HG03060 (cell line): ENCODE measurements at regions not wholly inside any gene's neighbourhood (a gene's known extent, or its start where the extent isn't known, plus 50 kb on each side); places are given as distances from the start of the nearest gene placed in this dataset.

ENCODE experiments used
- ATAC-seq: cut with Tn5 transposase; IDR thresholded peaks from one replicate; pipeline ENCODE4 v1.9.1; 2021; ENCODE audit warnings: low read depth, moderate number of reproducible peaks; ENCODE audit not compliant: unreplicated experiment

DNA sequence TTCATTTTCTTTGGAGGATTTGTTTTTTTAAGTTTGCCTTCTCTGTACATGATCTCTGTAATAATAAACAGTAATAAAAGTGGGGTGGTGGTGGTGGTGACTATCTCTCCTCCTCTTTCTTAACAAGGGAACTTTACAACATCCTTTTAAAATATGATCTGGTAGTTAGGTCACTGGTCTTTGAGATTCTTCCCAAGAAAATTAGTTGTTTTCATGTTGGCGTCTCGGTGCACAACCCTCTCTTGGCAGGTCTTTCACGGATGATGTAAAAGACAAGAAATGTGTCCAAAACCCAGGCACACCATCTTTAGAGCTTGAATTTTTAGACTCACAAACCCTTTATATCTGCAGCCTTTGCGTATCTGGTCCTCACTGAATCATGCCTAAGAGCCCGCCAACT, 488.5 kb upstream of the TBX3 start:
- no peak for ATAC-seq

DNA sequence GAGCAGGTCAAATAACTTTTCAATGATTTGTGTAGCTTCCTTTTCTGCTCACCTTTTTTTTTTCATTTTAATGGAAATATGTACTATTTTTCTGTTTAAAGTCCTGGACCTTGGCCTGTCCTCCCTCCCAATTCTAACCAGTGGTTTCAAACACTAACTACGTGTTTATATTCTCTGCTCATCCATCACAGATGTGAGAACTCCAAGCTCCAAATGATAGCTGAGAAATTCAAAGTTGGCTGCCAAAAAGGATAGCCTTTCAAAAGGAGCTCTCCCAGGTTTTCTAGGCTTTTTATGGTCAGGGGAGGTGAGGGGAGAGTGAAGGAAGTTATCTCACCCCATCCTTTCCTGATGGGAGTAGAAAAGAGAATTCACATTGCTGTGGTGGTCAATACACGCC, 486.0 kb upstream of the TBX3 start:
- no peak for ATAC-seq

DNA sequence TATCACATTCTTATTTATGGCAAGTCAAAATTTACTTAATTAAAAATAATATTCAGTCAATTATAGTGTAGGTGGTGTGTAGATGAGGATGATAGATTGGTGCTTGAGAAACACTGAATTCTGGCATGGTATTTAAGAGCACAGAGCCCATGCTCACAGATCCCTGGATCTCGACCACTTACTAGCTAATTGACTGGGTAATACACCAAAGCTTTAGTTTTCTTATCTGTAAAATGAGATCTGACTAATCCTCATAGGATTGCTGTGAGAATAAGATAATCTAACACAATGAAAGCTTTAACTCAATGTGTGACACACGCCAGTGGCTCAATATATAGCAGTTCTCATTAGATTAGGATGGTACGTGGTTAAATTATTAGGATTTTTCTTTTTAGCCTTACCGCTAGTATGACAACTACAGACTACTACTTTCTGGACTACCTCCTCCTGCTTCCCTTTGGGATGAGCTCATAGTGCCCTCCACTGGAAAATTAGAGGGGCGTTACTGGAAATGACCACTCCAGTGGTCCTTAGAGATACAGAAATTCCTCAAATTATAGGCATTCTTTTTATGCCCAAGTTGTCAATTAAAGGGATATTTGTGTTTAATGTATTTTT, 482.8 kb upstream of the TBX3 start:
- ATAC-seq, result no peak

GRCh38 chr12:115163710-115164109, 479.7 kb upstream of the TBX3 start:
- no peak for ATAC-seq

- no peak for ATAC-seq
These were observed 476.5 kb upstream of the TBX3 start for GRCh38 chr12:115160271-115161128.

DNA sequence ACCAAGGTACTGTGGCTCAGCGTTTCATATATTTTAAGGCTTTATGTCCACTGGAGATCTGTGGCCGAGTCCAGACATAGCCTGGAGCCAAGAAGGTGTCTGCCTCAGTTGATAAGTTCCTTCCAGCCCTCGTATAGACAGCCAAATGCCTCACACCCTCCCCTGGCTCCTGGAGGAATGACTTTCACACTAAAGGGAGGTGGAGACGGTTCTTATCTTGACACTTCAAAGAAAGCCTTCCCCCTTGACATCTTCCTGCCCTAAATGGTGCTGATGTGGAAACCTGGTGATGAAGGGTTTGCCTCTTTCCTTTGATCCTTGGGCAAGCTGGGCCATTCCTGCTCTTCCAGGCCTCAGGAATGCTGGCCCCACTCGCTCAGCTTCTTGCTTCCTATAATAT, 474.8 kb upstream of the TBX3 start:
- no peak for ATAC-seq

DNA sequence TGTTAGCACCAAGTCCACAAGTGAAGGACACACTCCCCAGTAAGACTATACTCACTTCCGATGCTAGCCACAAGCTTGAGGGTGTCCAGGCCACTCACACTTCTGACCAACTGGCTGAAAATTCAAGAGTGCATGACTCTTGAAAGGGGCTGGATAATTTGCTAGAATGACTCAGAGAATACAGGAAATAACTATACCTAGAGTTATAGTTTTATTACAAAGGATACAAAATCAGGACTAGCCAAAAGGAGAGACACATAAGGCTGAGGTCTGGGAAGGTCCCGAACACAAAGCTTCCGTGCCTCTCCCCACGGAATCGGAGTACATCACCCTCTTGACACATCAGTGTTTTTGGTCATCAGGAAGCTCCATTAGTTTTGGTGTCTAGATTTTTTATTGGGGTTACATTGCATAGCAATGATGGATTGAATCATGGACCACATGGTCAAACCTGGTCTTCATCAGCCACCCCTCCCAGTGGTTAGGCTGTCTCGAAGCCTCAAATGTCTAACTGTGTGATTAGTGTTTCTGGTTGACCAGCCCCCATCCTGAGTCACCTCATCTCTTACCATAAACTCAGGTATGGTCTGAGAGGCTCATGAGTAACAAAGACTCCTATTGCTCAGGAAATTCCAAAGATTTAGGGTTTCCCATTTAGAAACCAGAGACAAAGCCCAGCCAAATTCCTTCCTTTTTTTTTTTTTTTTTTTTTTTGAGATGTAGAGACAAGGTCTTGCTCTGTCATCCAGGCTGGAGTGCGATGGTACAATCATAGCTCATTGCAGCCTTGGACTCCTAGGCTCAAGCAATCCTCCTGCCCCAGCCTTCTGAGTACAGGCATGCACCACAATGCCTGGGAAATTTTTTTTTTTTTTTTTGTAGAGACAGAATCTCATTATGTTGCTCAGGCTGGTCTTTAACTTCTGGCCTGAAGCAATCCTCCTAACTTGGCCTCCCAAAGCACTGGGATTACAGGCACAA, 472.0 kb upstream of the TBX3 start:
- no peak for ATAC-seq

- no peak for ATAC-seq
These were observed 465.9 kb upstream of the TBX3 start for GRCh38 chr12:115149685-115150378.

GRCh38 chr12:115149279-115149678, 465.3 kb upstream of the TBX3 start:
- no peak for ATAC-seq

DNA sequence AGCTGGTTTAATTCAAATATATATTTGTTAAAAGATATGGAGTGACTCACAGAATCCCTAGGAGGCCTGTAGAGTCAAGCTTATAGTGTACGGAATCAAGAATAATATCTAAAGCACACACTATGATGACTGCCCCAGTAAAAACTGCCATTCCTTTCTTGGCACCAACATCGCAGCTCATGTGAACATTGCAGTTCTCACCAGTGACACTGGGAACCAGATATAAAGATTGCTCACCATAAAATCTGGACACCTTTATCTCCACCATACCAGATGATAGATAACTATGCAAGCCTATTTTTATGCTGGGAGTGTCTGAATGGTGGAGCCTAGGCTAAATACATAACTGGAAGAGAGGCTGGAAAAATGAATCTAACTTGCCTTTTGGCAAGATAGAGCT, 463.9 kb upstream of the TBX3 start:
- ATAC-seq, result no peak

DNA sequence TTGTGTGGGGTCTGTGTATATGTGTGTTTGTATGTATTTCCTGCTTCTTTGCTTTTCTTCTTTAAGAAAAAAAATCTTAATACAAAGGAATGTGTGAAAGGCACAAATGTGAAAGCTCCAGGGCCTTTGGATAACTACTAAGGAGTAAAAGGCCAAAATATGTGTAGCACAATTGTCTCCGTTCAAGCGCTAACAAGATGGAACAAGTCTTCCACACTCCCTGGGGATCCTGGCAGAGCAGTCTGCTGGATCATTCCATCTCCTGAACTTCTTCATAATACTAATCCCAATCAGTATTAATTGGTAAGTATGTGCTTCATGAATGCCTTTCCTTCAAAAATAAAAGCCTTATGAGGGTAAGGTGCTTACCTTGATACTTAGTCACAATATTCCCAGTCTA, 462.5 kb upstream of the TBX3 start:
- no peak for ATAC-seq

- no peak for ATAC-seq
These were observed 460.4 kb upstream of the TBX3 start for GRCh38 chr12:115144425-115144824.

GRCh38 chr12:115140981-115141655, 457.1 kb upstream of the TBX3 start:
- no peak for ATAC-seq

DNA sequence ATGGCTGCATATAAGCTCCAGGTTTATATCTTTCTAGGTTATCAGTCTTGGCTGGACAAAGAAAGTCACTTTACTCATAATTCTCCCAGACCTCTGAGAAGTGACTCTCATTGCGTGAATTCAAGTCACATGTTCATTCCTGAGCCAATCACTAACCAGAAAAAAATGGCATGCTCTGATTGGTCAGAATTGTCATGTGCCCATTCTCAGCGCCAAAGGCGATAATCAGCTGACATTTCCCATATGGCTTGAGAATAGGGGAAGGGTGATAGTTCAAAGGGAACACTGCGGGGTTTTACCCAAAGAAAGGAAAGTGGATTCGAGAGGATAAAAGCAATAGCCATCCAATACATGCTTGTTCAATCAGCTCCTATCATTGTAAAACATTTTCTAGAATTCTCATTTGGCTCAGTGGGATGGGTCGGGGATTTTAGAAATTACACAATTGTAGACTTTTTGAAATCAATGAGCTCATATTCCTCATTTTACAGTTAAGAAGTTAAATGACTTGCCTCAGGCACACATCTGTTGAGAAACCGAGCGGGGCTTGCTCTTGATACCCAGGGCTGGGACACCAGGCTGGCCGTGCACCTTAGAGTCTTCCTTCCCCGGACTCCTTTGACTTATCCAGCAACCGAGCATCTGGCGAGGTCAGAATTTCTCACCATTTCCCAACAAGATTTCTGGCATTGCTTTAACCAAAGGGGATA, 454.0 kb upstream of the TBX3 start:
- ATAC-seq, result no peak

DNA sequence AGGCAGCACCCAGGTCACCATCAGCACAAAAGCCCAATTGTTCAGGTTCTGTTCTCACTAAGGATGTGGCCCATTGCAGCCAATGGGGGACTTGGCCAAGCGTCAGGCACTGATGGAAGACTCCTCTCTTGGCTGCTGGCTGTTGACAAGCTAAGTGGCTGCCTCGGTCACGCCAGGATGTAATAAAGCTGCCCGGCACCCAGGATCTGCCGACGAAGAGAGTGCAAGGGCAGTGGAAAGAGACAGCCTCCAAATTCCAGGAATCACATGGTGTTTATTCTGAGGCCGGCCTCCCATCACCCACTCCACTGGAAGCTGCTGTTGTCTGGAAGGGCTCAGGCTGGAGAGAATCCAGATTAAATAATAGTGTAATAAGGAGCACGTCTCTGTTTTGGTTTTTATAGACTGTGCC, 451.8 kb upstream of the TBX3 start:
- no peak for ATAC-seq

GRCh38 chr12:115134298-115134697, 450.3 kb upstream of the TBX3 start:
- ATAC-seq, result no peak

GRCh38 chr12:115132905-115133304, 448.9 kb upstream of the TBX3 start:
- no peak for ATAC-seq

DNA sequence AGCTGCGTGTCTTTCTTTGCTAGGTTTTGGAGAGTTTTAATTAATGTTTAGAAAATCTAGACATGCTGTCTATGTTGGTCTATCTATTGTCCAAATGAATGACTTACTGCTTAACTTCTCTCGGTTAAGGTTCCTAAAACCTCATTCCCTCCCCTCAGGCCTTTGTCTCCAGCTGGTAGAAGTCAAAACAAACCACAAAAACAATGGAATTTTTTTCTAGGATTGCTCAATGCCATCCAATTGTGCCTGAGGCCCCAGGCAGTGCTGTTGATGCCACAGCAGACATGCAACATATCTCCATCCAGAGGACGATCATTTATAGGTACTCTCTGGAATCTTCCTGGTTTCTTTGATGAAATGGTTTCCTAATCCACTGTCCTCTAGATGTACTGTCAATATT, 448.2 kb upstream of the TBX3 start:
- ATAC-seq, result no peak

DNA sequence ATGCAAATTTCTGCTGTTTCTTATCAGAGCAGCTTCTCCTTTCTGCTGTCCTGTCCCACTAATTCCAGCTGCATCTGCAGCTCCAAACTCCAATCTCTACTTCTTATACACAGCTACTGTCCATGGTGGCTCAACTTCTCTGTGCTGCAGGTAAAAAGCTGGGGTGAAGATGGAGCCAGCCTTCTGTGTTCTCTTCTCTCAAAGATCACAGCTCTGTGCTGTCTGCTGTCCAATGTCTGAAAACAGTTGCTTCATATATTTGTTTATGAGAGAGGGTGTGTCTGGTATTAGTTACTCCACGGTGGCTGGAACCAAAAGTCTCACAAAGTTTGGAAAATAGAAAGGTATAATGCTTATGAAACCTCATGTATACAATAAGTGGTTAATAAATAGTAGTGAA, 445.8 kb upstream of the TBX3 start:
- no peak for ATAC-seq
